GM12878 (cell line): ENCODE measurements at regions not wholly inside any gene's neighbourhood (a gene's known extent, or its start where the extent isn't known, plus 50 kb on each side); places are given as distances from the start of the nearest gene placed in this dataset.

Experiments
- ATAC-seq: fragments of 200-7000 bp; cut with Tn5 transposase; 3 replicates; pipeline ENCODE4 v1.9.1; 2020; ENCODE audit warnings: mild to moderate bottlenecking, moderate library complexity
- BruUV-seq: library from RNA; stranded (reverse); fragments of 400-500 nt; replicated peaks from 2 replicates; lab custom pipeline; 2021; lab: Mats Ljungman, UMichigan
- CTCF ChIA-PET: fragments of 300-600 bp; sonication (Branson Sonifier 250); formaldehyde crosslinking; extraction: SDS; loops from one replicate; lab custom pipeline; 2021; ENCODE audit warnings: inconsistent platforms; lab: Yijun Ruan, JAX
- POLR2A ChIA-PET: fragments of 350-600 bp; formaldehyde crosslinking; extraction: SDS; loops from one replicate; lab custom pipeline; 2021; ENCODE audit warnings: inconsistent platforms; lab: Charles Lee
- RAD21 ChIA-PET: fragments of 300-600 bp; sonication (Branson Sonifier 250); formaldehyde crosslinking; loops from one replicate; lab custom pipeline; 2023; ENCODE audit warnings: antibody characterized with exemption; ENCODE audit not compliant: unreplicated experiment; lab: Charles Lee
- SMC1A ChIA-PET: fragments of 300-600 bp; sonication (Branson Sonifier 250); formaldehyde crosslinking; loops from one replicate; lab custom pipeline; 2023; ENCODE audit not compliant: unreplicated experiment, uncharacterized antibody; lab: Charles Lee
- DNase-seq: peaks from one replicate; pipeline ENCODE4 v3.0.0-alpha.2; 2011; ENCODE audit warnings: low read depth, low spot score
- FAIRE-seq: peaks from 3 replicates; lab custom pipeline; 2011; peaks lifted over from hg19 to GRCh38; lab: Jason Lieb, UNC
- H2AFZ ChIP-seq: 2 replicates; pipeline ENCODE4 v1.6.0; 2011; ENCODE audit warnings: low read depth, low read length, control low read depth; ENCODE audit not compliant: control insufficient read depth
- H3K27ac ChIP-seq: 2 replicates; pipeline ENCODE4 v1.5.1; 2011; ENCODE audit warnings: control low read depth; ENCODE audit not compliant: control insufficient read depth, insufficient read depth
- H3K27me3 ChIP-seq, 2 experiments: replicated peaks in 1 of 2; 2 replicates each; pipeline versions ENCODE4 v1.6.0 to v1.6.1; 2011; ENCODE audit warnings: low read length in 1 of 2; ENCODE audit not compliant: control insufficient read depth in 2 of 2, insufficient read depth in 2 of 2
- H3K36me3 ChIP-seq, 2 experiments: 2 replicates each; pipeline ENCODE4 v1.5.1; 2011; ENCODE audit warnings: low read length in 1 of 2; ENCODE audit not compliant: control insufficient read depth in 2 of 2, insufficient read depth in 2 of 2
- H3K4me1 ChIP-seq: 2 replicates; pipeline ENCODE4 v1.6.1; 2011; ENCODE audit warnings: mild to moderate bottlenecking, low read length, moderate library complexity, mixed read lengths; ENCODE audit not compliant: control insufficient read depth, insufficient read depth
- H3K4me2 ChIP-seq: 2 replicates; pipeline ENCODE4 v1.6.0; 2011; ENCODE audit warnings: control low read depth; ENCODE audit not compliant: control insufficient read depth, insufficient read depth
- H3K4me3 ChIP-seq: fragments of 200-600 bp; sonication (generic); 2 replicates; pipeline ENCODE4 v1.5.1; 2016
- H3K79me2 ChIP-seq: 2 replicates; pipeline ENCODE4 v1.6.0; 2011; ENCODE audit warnings: low read length; ENCODE audit not compliant: control insufficient read depth, insufficient read depth
- H3K9ac ChIP-seq: 2 replicates; pipeline ENCODE4 v1.8.0; 2011; ENCODE audit warnings: low read length, control low read depth, mixed read lengths; ENCODE audit not compliant: control insufficient read depth, insufficient read depth
- H3K9me3 ChIP-seq: replicated peaks from 3 replicates; pipeline ENCODE4 v1.5.1; 2011; ENCODE audit warnings: mild to moderate bottlenecking, low read length; ENCODE audit not compliant: control insufficient read depth, insufficient read depth
- H4K20me1 ChIP-seq: 2 replicates; pipeline ENCODE4 v1.6.0; 2011; ENCODE audit not compliant: control insufficient read depth, insufficient read depth
- ATF7 ChIP-seq: fragments of 450-650 bp; IDR thresholded peaks from 2 replicates; pipeline ENCODE4 v1.6.1; 2016; ENCODE audit warnings: low read depth, mild to moderate bottlenecking
- BACH1 ChIP-seq: fragments of 450-650 bp; IDR thresholded peaks from 2 replicates; pipeline ENCODE4 v1.6.1; 2017; ENCODE audit warnings: mild to moderate bottlenecking, borderline replicate concordance
- CBFB ChIP-seq: IDR thresholded peaks from 2 replicates; pipeline ENCODE4 v1.6.1; 2016; ENCODE audit warnings: antibody characterized with exemption, low read depth
- EED ChIP-seq: sonication (generic); IDR thresholded peaks from 2 replicates; pipeline ENCODE4 v1.6.1; 2016; ENCODE audit warnings: antibody characterized with exemption, low read depth
- EZH2 ChIP-seq: IDR thresholded peaks from 2 replicates; pipeline ENCODE4 v1.6.1; 2012; ENCODE audit warnings: low read depth, mild to moderate bottlenecking, control low read depth, inconsistent platforms, low read length, borderline replicate concordance; ENCODE audit not compliant: control insufficient read depth
- GABPA ChIP-seq: IDR thresholded peaks from 2 replicates; pipeline ENCODE4 v1.6.1; 2014; ENCODE audit warnings: antibody characterized with exemption, low read depth, mild to moderate bottlenecking, inconsistent platforms
- HDAC6 ChIP-seq: fragments of 200-600 bp; sonication (generic); IDR thresholded peaks from one replicate; pipeline ENCODE4 v1.8.0; 2017; ENCODE audit warnings: antibody characterized with exemption; ENCODE audit not compliant: unreplicated experiment
- HDGF ChIP-seq: fragments of 450-650 bp; IDR thresholded peaks from 2 replicates; pipeline ENCODE4 v1.6.1; 2016; ENCODE audit warnings: antibody characterized with exemption
- IRF4 ChIP-seq: IDR thresholded peaks from 2 replicates; pipeline ENCODE4 v1.6.1; 2011; ENCODE audit warnings: low read depth, low read length
- LARP7 ChIP-seq: fragments of 450-650 bp; IDR thresholded peaks from 2 replicates; pipeline ENCODE4 v1.6.1; 2017; ENCODE audit warnings: mild to moderate bottlenecking
- NFXL1 ChIP-seq: fragments of 450-650 bp; IDR thresholded peaks from 2 replicates; pipeline ENCODE4 v1.6.1; 2017; ENCODE audit warnings: antibody characterized with exemption, mild to moderate bottlenecking, borderline replicate concordance
- RB1 ChIP-seq: fragments of 450-650 bp; formaldehyde crosslinking; IDR thresholded peaks from 2 replicates; pipeline ENCODE4 v1.6.1; 2017; ENCODE audit warnings: mild to moderate bottlenecking, borderline replicate concordance
- TCF7 ChIP-seq: IDR thresholded peaks from 2 replicates; pipeline ENCODE4 v1.6.1; 2014; ENCODE audit warnings: antibody characterized with exemption, borderline replicate concordance
- ZZZ3 ChIP-seq: IDR thresholded peaks from 2 replicates; pipeline ENCODE4 v1.6.1; 2011; ENCODE audit warnings: low read depth; ENCODE audit not compliant: control insufficient read depth, insufficient read length
- in situ Hi-C: fragments of 300-500 bp; cut with MboI; formaldehyde crosslinking; loops from 9 replicates; pipeline ENCODE4 v1.14.3; 2018; ENCODE audit warnings: mixed read lengths
- intact Hi-C: fragments of 100-400 bp; cut with micrococcal nuclease; formaldehyde crosslinking; loops from one replicate; pipeline ENCODE4 v1.14.2; 2022; ENCODE audit not compliant: unreplicated experiment
- TF ChIP-seq, protein P1 (sequence below), 3 experiments: IDR thresholded peaks in 2 of 3; conservative IDR thresholded peaks in 1 of 3; 2 replicates each; pipeline ENCODE4 v1.5.1; 2011; ENCODE audit warnings: low read depth in 3 of 3, low read length in 3 of 3, mild to moderate bottlenecking in 3 of 3, control low read depth in 2 of 3, moderate library complexity in 2 of 3, inconsistent platforms in 1 of 3, mixed read lengths in 1 of 3; ENCODE audit not compliant: control insufficient read depth in 2 of 3, insufficient read depth in 1 of 3; ENCODE audit errors: extremely low read depth in 1 of 3
- TF ChIP-seq, protein P2 (sequence below): fragments of 450-650 bp; IDR thresholded peaks from 2 replicates; pipeline ENCODE4 v1.6.1; 2016; ENCODE audit warnings: mild to moderate bottlenecking, moderate library complexity, borderline replicate concordance
- TF ChIP-seq, protein P3 (sequence below): IDR thresholded peaks from 2 replicates; pipeline ENCODE4 v1.6.1; 2012; ENCODE audit warnings: low read depth, low read length, improper control_type of control experiment

DNA sequence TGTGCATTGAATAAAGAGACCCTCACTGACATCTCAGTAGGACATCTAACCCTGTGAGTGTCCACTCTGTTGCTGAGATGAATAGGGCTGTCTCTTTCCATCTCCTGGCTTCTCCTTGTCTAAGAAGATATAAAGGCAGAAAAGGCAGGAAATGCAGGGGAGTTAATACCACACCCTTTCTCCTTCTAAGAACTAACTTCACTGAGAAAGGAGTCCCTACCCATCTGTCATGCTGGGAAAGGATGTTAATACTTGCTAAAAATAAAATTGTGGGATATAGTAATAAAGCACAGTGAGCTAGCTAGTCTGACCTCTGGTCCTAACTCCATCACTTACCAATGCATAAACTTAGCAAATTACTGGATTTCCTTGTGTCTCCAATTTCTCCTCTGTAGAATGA lies 213.9 kb upstream of the FIGN start:
- Histone ChIP-seq H4K20me1 (no peaks in the 10 kb centered on the region), H3K4me1 (no peaks in the 10 kb centered on the region), H3K9me3 (no peaks in the 10 kb centered on the region), H3K4me3 (no peak overlapping the region), H3K79me2 (no peaks in the 10 kb centered on the region), H3K27me3 (no peaks in the 10 kb centered on the region), H2AFZ (no peak overlapping the region), H3K36me3 (no peaks in the 10 kb centered on the region), H3K27ac (no peak overlapping the region), H3K9ac (no peak overlapping the region), H3K4me2 (no peak overlapping the region)
- ChIA-PET RAD21 (no interaction called here), CTCF (no interaction called here), POLR2A (no interaction called here), SMC1A (no interaction called here)
- BruUV-seq, result no TSS peak
- DNase-seq, result no peak
- no peak for ATAC-seq
- intact Hi-C loops, result no loop called here
- FAIRE-seq, result no peak
- in situ Hi-C loops, result no loop called here
- TF ChIP-seq EED, result no peak
- TF ChIP-seq, protein P1, sequence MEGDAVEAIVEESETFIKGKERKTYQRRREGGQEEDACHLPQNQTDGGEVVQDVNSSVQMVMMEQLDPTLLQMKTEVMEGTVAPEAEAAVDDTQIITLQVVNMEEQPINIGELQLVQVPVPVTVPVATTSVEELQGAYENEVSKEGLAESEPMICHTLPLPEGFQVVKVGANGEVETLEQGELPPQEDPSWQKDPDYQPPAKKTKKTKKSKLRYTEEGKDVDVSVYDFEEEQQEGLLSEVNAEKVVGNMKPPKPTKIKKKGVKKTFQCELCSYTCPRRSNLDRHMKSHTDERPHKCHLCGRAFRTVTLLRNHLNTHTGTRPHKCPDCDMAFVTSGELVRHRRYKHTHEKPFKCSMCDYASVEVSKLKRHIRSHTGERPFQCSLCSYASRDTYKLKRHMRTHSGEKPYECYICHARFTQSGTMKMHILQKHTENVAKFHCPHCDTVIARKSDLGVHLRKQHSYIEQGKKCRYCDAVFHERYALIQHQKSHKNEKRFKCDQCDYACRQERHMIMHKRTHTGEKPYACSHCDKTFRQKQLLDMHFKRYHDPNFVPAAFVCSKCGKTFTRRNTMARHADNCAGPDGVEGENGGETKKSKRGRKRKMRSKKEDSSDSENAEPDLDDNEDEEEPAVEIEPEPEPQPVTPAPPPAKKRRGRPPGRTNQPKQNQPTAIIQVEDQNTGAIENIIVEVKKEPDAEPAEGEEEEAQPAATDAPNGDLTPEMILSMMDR (IDR thresholded peaks at IDR 0.05 in 2 of 3, conservative IDR thresholded peaks at IDR 0.05 in 1 of 3; ENCODE audit: control insufficient read depth in 2 of 3, extremely low read depth in 1 of 3, insufficient read depth in 1 of 3, low read depth in 3 of 3, low read length in 3 of 3), result no peak
- no peak for TF ChIP-seq BACH1
- TF ChIP-seq ATF7, result no peak
- TF ChIP-seq GABPA, result no peak
- TF ChIP-seq HDAC6, result no peak
- TF ChIP-seq TCF7, result no peak
- TF ChIP-seq ZZZ3, result no peak
- TF ChIP-seq HDGF, result no peak
- no peak for TF ChIP-seq CBFB
- TF ChIP-seq, protein P2, sequence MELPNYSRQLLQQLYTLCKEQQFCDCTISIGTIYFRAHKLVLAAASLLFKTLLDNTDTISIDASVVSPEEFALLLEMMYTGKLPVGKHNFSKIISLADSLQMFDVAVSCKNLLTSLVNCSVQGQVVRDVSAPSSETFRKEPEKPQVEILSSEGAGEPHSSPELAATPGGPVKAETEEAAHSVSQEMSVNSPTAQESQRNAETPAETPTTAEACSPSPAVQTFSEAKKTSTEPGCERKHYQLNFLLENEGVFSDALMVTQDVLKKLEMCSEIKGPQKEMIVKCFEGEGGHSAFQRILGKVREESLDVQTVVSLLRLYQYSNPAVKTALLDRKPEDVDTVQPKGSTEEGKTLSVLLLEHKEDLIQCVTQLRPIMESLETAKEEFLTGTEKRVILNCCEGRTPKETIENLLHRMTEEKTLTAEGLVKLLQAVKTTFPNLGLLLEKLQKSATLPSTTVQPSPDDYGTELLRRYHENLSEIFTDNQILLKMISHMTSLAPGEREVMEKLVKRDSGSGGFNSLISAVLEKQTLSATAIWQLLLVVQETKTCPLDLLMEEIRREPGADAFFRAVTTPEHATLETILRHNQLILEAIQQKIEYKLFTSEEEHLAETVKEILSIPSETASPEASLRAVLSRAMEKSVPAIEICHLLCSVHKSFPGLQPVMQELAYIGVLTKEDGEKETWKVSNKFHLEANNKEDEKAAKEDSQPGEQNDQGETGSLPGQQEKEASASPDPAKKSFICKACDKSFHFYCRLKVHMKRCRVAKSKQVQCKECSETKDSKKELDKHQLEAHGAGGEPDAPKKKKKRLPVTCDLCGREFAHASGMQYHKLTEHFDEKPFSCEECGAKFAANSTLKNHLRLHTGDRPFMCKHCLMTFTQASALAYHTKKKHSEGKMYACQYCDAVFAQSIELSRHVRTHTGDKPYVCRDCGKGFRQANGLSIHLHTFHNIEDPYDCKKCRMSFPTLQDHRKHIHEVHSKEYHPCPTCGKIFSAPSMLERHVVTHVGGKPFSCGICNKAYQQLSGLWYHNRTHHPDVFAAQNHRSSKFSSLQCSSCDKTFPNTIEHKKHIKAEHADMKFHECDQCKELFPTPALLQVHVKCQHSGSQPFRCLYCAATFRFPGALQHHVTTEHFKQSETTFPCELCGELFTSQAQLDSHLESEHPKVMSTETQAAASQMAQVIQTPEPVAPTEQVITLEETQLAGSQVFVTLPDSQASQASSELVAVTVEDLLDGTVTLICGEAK, result no peak
- TF ChIP-seq NFXL1, result no peak
- no peak for TF ChIP-seq RB1
- TF ChIP-seq, protein P3, sequence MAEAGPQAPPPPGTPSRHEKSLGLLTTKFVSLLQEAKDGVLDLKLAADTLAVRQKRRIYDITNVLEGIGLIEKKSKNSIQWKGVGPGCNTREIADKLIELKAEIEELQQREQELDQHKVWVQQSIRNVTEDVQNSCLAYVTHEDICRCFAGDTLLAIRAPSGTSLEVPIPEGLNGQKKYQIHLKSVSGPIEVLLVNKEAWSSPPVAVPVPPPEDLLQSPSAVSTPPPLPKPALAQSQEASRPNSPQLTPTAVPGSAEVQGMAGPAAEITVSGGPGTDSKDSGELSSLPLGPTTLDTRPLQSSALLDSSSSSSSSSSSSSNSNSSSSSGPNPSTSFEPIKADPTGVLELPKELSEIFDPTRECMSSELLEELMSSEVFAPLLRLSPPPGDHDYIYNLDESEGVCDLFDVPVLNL, result no peak
- no peak for TF ChIP-seq EZH2
- TF ChIP-seq IRF4, result no peak
- TF ChIP-seq LARP7, result no peak
